ENCODE measurements at regions not wholly inside any gene's neighbourhood (a gene's known extent, or its start where the extent isn't known, plus 50 kb on each side); places are given as distances from the start of the nearest gene placed in this dataset.

DNA sequence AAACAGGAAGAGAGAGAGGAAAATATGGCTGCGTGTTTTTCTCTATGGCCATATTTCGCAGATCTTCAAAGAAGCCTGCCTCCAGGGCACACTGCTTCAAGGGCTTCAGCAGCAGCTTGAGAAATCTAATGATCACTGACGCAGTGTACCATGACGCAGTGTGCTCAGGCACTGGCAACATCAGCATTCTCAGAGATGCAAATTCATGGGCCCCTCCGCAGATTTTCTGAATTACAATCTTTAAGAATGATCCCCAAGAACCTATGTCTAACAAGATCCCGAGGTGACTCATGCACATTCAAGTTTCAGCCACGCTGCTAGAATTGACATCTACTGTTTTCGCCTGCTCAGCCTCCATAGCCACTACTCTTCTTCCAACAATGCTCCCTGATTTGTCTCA is 143.9 kb upstream of the ZNF366 start:
- TF ChIP-seq, protein P1, sequence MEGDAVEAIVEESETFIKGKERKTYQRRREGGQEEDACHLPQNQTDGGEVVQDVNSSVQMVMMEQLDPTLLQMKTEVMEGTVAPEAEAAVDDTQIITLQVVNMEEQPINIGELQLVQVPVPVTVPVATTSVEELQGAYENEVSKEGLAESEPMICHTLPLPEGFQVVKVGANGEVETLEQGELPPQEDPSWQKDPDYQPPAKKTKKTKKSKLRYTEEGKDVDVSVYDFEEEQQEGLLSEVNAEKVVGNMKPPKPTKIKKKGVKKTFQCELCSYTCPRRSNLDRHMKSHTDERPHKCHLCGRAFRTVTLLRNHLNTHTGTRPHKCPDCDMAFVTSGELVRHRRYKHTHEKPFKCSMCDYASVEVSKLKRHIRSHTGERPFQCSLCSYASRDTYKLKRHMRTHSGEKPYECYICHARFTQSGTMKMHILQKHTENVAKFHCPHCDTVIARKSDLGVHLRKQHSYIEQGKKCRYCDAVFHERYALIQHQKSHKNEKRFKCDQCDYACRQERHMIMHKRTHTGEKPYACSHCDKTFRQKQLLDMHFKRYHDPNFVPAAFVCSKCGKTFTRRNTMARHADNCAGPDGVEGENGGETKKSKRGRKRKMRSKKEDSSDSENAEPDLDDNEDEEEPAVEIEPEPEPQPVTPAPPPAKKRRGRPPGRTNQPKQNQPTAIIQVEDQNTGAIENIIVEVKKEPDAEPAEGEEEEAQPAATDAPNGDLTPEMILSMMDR (conservative IDR thresholded peaks at IDR 0.05), result no peak
- TF ChIP-seq ZFX (IDR thresholded peaks at IDR 0.05), result no peak

Data from C4-2B (cell line).